Pons (tissue), 1 donor: ENCODE measurements at regions not wholly inside any gene's neighbourhood (a gene's known extent, or its start where the extent isn't known, plus 50 kb on each side); places are given as distances from the start of the nearest gene placed in this dataset.

Experiments
- DNase-seq: peaks from one replicate; pipeline ENCODE4 v3.0.0-alpha.2; 2016; ENCODE audit warnings: low spot score

DNA sequence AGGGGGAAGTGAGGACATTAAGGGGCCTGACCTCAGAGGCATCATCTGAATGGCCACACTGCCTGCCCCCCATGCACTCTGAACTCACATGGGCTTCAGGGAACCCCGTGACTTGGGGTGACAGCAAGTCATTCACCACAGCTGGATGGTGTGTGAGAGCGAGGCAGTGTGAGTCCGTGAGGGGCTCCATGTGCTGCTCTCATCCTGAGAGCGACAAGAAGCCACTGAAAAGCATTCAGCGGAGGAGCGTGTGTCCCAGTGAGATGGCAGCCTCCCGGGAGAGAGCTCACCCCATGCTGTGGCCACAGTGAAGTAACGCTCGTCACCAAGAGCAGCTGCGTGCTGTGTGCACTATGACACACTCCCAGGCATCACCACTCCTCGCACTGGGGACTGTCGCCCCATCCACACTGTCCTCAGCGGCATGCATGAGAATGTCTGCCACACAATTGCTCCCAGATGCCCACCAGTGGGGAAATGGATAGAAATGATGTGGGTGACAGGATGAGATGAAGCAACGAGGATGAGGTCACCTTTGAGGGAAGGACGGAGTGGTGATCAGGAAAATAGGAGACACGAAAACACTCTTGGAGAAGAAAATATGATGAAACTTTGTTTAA lies 213.0 kb upstream of the RAB6C start:
- no peak for DNase-seq

DNA sequence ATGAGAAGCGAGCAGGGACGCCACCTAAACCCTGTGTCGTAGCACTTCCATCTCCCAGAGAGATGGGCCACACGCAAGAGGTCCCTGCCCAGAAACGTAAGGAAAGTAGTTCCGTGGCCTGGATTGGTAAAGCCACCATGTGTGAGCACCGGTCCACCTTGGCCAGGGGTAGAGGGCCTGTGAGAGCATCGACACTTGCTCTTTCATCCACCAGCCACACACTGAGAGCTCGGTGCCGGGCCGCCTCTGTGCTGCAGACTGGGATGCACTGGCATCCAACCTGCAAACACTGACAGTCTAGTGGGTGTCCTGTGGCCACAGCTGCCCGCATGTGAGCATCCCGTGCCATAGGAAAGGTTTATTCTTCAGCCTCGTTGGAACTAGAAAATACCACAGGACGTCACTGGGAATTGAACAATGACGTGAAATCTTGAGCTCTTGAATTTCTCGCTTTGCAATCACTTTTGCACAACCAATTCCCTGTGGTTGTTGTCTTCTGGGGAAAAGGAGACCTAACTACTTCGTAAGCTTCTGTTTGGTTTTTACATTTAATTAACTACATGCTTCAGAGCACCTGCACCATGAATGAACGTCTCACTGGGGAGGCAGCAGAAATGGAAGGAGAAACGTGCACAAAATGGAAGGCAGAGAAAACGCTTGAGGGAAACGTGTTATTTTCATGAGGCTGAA lies 212.0 kb upstream of the RAB6C start:
- DNase-seq, result no peak

DNA sequence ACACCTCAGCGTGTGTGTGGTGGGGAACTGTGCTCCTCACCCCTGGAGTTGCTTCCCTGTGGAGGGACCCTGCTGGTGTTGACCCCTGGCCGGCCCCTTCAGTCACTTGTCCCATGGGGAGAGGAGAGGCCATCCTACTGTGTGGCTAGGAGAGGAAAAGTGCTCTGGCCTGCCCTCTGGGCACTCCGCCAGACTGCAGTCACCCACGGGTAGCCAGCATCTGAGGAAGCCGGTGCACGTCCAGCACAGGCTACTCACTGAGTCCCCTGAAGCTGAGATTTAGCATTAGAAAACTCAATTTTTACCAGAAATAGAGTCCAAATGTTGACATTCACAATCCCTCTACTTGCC lies 211.5 kb upstream of the RAB6C start:
- DNase-seq, result no peak

DNA sequence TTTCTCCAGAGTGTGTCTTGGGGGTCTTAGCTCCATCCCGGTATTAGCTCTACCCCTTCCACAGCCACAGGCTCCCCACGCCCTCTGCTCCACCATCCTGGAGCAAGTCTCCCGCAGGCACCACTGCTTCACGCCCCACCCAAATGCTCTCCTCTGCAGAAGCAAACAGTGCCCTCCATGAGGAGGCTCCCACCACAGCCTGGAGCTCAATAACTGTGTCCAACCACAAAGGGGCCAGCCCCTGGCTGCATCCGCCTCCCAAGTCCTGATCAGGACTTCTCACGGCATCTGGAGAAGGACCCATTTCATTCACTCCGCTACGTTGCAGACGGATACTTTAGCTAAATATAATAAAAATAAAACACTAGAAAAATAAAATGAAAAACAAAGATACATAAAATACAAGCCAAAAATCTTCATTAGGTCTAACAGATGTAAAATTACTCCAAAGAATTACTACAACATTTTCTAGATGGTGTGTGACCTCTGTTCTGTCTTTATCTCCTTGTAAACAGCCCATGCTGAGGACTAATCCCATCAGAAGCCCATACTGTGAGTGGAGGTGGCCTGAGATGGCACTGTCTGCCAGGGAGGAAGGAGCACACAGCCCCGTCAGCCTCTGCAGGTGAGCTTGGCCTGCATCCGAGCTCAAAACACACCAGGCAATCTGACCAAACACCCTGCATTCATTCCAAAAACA lies 210.8 kb upstream of the RAB6C start:
- no peak for DNase-seq

DNA sequence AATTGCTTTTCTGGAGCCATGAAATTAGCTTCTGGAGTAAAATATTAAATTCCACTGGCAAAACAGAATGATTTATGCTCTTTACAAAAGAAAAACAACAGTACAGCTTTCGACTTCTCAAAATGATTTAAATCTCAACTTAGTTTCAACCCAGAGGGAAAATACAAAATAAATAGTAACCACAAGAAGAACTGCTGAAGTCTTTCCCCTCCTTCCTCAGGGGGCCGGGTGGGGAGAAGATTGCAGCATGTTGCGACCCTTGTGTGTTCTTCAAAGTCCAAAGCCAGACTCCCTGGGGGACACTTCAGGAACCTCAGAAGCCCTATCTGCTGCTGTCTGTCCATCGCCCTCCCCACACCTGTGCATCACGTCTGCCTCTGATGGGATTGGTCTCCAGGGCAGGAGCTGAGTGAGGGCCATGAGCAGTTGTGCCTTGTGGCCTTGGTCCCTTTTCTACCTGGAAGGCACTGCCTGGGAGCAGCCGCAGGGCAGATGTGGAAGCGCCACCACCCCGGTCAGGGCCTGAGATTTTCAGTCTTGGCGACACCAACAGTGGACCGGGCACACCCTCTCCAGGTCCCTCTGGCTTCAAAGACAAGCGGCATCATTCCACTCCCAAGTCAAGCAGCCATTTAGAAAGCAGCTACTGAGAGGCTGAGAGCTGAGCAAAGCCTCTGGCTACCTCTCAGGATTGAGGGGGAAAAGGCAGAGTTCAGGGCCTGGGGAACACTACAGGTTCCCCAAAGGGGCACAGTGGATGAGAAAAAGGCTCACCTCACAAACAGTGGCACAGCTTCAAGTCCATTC lies 210.1 kb upstream of the RAB6C start:
- no peak for DNase-seq

DNA sequence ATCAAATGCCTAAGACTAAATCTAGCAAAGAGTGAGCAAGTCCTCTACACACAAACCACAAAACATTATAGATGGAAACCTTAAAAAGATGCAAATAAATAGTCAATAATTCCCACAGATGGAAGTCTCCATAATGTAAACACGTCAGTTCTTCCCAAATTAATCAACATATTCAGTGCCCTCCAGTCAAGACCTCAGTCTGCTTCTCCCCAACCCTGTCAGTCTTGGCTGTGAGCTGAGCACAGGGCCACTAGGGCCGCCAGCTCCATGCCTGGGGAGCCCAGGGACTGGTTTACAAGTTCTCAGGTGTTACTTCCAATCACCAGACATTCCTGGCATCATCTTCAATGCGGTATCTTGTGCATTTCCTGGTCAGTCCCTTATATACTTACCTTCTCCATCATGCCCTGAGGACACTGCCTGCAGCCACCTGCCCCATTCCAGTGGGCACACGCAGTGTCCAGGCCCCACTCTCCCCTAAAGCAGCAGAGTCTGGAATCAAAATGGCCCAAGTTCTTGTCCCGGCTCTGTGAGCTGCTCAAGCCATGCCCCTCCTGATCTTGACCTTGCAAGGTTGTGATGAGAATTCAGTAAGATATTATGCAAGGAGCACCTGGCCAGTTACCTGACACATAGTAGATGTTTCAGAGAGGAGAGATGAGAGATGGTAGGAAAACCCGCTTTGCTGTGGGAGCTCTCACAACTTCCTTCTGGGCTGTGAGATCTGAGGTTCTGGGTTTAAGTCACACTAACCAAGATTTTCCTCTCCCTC lies 207.9 kb upstream of the RAB6C start:
- no peak for DNase-seq

DNA sequence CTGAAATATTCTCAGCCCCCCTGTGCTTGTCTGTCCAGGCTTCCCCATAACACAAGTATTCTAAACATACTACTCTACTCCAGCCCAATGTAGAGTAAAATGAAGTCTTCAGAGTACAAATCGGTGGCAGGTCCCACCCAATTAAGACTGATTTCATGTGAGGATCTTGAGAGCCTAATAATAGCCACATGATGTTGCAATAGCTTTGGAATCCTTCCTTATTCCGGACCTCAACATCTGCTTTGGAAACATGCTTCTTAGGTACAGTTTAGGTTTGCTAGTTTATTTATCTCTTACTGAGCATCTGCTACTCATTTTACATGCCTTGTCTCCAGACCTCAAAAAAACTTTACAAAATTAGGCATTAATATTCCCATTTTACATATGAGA lies 207.3 kb upstream of the RAB6C start:
- DNase-seq, result no peak

DNA sequence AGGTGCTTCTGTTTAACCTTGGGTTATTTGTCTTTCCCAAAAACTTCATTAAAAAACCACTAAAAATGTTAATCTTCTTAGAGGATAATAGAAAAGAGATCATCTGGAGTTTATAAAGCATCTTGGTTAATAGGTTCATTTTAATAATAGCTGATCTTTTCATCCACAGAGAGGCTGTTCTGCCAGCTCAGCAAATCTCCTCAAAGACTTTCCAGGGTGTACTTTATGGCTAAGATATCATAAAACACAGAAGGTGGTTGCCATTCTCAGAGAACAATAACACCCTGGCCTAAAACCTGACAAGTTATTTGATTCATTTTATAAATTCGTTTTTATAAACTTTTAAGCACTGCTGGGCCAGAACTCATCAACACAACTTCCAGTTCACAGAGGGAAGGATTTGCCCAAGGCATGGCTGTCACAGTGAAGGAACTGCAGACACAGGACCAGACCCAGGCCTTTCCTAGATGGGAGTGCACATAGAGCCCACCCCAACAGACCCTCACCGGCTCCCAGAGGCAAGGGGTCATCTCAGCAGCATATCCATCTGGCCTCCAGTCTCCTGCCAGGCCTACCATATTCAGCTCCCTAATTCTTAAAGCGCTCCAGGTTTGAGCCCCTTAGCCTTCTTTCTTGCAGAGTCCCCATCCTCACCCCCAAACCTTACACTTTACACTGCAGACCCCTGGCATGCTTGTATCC lies 203.4 kb upstream of the RAB6C start:
- DNase-seq, result no peak

DNA sequence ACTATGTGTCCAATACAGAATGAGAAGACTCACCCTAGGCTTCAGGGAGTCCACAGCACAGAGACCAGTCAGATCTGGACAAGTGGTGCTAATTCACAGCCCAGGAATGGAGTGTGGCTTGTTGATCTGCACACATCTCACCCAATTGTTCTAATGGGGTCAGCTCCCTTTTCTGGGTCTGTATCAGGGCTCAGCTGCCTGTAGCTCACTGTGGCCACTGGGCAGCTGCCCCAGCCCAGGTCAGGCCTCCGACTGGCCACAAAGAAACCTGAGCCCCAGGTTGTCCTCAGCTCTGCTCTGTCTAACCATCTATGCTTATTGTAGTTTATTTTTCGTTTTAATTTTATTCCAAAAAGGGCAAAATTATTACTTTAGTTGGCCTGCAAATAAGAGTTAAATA lies 202.3 kb upstream of the RAB6C start:
- no peak for DNase-seq

DNA sequence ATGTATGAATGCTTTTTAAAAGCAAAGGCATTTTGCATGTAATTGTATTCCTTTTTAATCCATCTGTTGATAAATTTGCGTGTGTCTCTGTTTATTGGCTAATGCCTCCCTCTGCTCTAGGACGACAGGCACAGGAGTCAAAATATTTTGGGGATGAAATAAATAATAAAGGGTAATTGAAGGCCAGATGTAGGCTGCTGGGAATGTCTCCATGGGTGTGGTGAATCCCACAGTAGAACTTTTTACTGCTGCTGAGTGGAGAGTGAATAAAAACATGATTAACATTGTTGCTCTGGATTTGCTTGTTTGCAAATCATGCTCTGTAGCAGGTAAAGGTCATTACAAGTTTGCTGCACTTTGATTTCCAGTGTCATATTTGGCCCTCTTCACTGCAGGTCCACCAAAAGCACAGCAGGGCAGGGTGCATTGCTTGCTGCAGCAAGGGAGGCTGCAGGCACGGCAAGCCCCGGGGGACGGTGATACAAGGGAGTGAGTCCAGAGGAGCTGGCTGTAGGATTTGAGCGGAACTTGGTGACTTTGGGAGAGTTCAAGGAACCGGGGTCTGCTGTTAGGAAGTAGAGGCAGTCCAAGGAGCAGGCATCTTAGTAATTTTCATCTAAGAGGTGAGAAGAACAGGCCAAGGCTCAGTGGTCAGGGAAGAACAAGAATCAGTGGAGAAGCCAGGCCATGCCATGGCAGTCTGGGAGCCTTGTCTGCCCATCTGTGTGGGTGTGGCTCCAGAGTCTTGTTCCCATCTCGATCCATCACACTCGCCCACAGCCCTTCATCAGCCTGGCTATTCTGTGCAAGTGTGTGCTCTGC lies 201.5 kb upstream of the RAB6C start:
- no peak for DNase-seq

DNA sequence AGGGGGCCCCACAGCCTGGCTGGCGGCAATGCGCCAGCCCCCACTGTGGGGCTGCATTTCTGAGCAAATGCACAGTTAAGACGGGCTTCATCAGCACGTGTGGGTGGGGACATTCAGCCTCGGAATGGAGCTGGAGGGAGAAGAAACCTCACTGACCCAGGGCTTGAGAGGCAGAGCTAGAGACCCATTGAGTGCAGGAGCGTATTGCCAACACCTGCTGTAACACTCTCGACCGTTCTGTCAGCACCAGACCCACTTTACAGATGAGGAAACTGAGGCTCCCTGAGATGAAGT lies 200.9 kb upstream of the RAB6C start:
- no peak for DNase-seq

DNA sequence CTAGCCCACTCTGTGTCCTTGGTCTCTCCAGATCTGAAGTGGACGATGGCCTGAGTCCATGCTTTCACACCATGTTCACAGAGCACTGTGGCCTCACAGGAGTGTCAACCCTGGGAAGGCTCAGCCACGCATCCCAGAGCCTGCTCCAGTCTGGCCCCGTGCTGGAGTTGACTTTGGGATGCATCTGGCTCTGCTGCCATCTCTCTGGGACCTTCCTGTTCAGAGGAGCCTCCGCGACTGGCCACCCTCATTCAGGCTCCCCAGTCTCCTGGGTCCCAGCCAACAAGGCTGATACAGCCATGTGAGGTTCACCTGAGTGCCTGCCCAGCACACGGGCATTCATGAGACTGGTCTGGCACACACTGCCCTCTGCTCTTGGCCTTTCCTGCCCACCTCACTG lies 199.7 kb upstream of the RAB6C start:
- no peak for DNase-seq

DNA sequence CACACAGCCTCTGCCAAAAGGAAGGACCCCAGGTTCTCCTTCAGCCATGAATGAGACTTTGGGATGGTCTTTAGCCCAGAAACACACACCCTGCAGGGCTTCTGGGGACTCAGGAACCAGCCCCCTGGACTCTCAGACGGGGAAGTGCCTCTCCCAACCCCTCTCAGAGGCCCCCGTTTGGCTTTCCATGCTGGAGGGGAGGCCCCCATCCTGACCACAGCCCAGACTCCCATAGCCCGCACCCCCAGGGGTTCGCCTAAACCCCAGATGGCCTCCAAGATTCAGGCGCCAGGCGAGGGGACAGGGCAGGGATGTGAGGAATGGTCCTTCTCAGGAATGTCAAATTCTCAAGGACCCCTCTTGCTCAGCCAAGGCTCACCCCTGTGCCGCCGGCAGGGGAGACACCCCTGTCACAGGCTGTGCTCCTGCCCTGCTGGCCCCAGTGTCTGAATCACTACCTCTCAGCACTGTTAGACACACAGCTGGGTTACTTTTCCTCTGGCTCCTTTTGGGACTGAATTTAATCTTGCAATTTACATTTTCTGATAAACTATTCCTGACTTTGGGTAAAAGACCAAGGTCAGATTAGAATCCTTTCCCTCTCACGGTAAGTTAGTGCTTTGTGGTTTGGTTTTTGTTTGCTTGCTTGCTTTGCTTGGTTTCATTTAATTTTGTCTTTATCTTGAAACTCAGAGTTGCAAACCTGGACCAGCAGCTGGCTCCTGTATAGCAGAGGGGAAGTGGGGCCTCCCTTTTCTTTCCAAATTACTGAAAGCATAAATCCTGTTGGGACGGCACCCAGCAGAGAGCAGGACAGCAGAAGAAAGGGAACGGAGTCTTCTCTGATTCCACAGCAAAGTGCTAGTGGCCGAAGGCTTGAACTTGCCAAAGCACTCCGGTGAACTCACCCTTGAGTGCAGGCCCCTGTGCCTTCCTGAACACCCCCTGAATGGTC lies 198.9 kb upstream of the RAB6C start:
- DNase-seq, result no peak

DNA sequence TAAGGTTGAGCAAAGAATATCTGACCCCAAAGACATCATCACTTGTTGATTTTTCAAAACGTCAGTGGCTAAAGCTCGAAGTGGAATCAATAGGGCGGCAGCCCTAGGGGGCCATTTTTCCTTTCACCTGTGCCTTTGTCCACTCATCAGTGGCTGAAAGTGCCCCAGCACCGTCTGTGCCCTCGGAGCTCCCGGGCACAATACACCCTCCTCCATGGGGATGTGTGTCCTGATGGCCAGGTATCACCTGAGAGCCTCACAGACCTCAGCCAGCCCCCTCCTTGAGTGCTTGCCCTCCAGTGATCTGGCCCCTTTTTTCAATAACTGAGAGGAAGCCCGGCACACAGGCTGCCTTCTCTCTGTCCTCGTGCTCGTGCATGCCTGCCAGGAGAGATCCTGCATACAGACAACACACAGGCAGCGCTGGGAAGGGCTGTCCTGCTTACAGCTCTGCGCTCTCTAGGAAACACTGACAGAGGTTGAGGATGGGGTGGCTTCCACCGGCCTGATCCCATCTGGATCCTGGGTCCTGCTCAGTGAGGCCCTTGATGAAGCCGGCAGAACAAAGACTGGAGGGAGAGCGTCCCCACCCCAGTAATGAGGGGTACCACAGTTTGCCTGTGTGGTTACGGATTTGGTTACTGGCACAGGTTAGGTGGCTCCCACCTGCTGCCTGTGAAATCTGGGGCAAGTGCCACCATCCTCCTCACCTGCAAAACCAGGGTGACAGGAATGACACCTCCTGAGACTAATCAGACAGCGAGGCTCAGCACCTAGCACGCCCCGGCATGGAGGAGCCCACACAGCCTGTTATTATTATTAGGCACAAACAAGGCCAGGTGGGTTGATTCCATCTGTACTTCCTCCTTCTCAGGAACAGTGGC lies 197.5 kb upstream of the RAB6C start:
- no peak for DNase-seq

DNA sequence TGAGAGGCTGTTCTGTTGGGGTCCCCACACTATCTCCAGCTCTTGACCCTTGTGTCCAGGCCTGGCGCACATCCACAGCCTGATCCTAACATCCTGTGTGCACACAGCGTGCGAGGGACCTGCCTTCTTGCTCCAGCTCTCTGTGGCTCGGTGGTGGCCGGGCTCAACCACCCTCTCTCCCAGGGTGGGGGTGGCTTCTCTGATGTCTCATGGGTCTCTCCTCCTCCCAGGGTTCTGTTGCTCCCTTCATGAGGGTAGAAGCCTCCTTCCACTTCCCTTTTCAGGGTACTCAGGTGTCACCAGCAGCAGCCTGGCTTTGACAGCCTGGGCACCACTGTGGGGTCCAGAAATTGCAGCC lies 196.9 kb upstream of the RAB6C start:
- DNase-seq, result no peak

DNA sequence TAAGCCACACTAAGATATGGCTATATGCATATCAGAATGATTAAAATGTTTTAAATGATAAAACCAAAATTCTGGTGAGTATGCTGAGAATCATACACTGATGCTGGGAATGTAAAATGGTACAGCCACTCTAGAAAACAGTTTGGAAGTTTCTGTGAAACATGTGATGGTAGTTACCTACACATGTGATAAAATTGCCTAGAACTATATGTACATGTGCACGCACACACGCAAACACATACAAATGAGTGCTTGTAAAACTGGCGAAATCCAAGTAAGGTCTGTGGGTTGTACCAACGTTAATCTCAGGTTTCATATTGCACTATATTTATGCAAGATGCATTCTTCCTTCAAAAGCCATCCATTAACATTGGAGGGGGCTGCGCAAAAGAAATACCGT lies 195.0 kb upstream of the RAB6C start:
- DNase-seq, result no peak

DNA sequence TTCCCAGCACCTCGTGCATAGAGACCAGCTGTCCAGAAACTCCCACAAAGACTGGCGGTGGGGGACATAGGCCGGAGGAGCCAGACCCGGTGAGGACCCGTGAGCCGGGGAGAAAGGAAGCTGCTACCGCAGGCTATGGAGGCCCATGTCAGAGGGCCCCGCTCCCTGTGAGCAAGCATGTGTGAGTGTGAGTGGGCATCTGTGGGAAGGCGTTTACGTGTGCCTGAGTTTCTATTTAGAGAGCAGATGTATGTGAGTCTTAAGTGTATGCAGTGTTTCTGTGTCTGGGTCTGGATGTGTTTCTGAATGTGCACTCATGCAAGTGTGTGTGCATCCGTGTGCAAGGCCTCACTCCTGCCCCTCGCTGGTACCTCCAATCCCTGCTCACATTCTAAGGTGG lies 187.8 kb upstream of the RAB6C start:
- DNase-seq, result no peak

DNA sequence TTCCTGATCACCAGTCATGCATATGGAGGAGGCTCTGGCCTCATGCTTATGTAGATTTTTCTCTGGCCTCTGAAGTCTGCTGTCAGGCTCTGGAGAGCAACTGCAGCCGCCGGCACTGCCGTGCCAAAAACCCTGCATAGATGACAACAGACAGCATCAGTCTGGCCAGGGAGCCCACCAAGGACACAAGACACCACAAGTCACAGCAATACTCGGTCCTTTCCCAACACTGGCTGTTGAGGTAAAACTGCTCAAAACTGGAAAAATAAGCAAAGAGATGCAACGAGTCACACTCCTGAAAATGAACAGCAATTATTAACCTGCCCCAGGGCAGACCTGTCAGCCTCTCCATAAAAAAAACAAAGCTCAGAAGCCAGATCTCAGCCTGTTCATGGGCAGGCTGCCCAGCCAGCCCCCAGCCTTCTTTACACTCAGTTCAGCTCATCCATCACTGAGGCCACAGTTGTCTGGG lies 186.0 kb upstream of the RAB6C start:
- no peak for DNase-seq

DNA sequence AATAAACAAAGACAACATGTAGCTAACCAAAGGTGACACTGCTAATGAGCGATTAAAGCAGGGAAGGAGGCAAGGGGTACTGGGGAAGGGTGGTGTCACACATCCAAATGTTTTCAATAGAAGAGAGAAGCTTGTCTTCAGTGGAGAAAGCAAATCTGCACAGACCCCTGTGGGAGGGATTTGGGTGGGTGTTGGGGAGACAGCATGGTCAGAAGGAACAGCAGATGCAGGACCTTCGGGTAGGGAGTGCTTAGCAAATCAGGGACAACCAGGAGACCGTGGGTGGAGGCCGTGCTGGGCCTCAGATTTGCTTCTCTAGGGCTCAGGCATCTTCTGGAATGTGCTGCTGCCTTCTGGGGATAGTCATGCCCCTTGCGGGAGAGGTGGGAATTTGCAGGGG lies 185.3 kb upstream of the RAB6C start:
- no peak for DNase-seq
